Neutrophil (primary cell): ENCODE measurements at regions not wholly inside any gene's neighbourhood (a gene's known extent, or its start where the extent isn't known, plus 50 kb on each side); places are given as distances from the start of the nearest gene placed in this dataset.

Experiments
- H3K27ac ChIP-seq: fragments of 200-600 bp; sonication (generic); 2 replicates; pipeline ENCODE4 v1.5.1; 2016; ENCODE audit warnings: mild to moderate bottlenecking, moderate library complexity
- H3K27me3 ChIP-seq: fragments of 200-600 bp; sonication (generic); 2 replicates; pipeline ENCODE4 v1.6.0; 2016; ENCODE audit warnings: mild to moderate bottlenecking
- H3K36me3 ChIP-seq: fragments of 200-600 bp; sonication (generic); 2 replicates; pipeline ENCODE4 v1.5.1; 2017
- H3K4me1 ChIP-seq, 2 experiments: fragments of 200-600 bp in 1 of 2; sonication (generic) in 1 of 2; 1 replicate in 1 of 2; 2 replicates in 1 of 2; pipeline versions ENCODE4 v1.5.1 to v1.6.1; 2013 to 2016; ENCODE audit warnings: low read depth in 1 of 2, low read length in 1 of 2, mild to moderate bottlenecking in 1 of 2, moderate library complexity in 1 of 2; ENCODE audit not compliant: control insufficient read depth in 1 of 2, insufficient read depth in 1 of 2
- H3K4me3 ChIP-seq, 2 experiments: fragments of 200-600 bp in 1 of 2; sonication (generic) in 1 of 2; 1 replicate in 1 of 2; 2 replicates in 1 of 2; pipeline ENCODE4 v1.5.1; 2013 to 2016; ENCODE audit warnings: low read depth in 1 of 2, low read length in 1 of 2, mild to moderate bottlenecking in 1 of 2, moderate library complexity in 1 of 2
- H3K9me3 ChIP-seq: fragments of 200-600 bp; sonication (generic); 2 replicates; pipeline ENCODE4 v1.5.1; 2016
- TF ChIP-seq, protein P1 (sequence below): fragments of 200-600 bp; sonication (generic); IDR thresholded peaks from 2 replicates; pipeline ENCODE4 v1.5.1; 2016; ENCODE audit warnings: antibody characterized with exemption

DNA sequence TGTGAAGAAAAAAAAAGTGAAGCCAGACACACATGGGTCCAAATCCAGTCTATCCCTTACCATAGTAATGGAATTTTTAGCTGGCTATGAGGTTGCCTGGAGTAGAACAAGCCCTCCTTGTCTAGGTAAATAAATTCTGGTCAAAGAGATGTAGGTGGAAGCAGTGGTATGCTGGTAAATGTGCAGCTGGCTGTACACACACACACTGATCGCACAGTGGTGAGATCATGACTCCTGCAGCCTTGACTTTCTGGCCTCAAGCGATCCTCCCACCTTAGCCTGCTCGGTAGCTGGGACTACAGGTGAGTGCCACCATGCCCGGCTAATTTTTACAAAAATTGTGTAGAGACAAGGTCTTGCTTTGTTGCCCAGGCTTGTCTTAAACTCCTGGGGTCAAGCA, 90.5 kb upstream of the FBXO11 start:
- TF ChIP-seq, protein P1, sequence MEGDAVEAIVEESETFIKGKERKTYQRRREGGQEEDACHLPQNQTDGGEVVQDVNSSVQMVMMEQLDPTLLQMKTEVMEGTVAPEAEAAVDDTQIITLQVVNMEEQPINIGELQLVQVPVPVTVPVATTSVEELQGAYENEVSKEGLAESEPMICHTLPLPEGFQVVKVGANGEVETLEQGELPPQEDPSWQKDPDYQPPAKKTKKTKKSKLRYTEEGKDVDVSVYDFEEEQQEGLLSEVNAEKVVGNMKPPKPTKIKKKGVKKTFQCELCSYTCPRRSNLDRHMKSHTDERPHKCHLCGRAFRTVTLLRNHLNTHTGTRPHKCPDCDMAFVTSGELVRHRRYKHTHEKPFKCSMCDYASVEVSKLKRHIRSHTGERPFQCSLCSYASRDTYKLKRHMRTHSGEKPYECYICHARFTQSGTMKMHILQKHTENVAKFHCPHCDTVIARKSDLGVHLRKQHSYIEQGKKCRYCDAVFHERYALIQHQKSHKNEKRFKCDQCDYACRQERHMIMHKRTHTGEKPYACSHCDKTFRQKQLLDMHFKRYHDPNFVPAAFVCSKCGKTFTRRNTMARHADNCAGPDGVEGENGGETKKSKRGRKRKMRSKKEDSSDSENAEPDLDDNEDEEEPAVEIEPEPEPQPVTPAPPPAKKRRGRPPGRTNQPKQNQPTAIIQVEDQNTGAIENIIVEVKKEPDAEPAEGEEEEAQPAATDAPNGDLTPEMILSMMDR: no peak
- Histone ChIP-seq H3K27ac (no peak overlapping the region), H3K27me3 (no peaks in the 10 kb centered on the region)

DNA sequence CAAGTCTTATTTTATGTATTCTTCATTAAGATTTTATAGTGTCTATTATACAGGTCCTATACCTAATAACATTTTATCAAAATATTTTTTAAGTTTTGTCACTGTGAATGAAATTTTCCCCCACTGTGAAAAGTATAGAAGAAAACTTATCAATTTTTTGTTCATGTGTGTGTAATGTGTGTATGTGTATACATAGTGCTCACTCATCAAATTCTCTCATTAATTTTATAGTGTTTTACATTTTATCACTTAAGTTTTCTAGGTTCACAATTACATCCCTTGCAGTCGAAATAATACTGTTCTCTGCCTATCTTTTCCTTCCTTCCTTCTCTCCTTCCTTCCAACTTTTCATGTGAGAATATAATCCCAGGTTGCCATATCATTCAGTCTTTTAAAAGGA, 93.2 kb upstream of the FBXO11 start:
- Histone ChIP-seq H3K27me3 (no peaks in the 10 kb centered on the region), H3K4me3 (no peak overlapping the region), H3K4me1 (no peaks in the 10 kb centered on the region), H3K27ac (no peak overlapping the region), H3K36me3 (no peaks in the 10 kb centered on the region), H3K9me3 (no peaks in the 10 kb centered on the region)
- TF ChIP-seq, protein P1: no peak

More for the DNA sequence above, 90.5 kb upstream of the FBXO11 start:
- H3K36me3 ChIP-seq: no peaks in the 10 kb centered on the region
- no peaks in the 10 kb centered on the region for H3K9me3 ChIP-seq
- no peaks in the 10 kb centered on the region for H3K4me1 ChIP-seq
- no peak overlapping the region for H3K4me3 ChIP-seq

DNA sequence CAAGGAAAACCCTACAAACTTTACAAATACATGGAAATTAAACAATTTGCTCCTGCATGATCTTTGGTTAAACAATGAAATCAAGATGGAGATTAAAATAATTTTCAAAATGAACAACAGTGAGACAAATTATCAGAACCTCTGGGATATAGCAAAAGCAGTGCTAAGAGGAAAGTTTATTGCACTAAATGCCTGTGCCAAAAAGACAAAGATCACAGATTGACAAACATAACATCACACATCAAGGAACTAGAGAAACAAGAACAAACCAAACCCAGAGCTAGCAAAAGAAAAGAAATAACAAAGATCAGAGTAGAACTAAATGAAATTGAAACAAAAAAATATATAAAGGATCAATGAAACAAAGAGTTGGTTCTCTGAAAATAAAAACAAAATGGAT, 95.2 kb upstream of the FBXO11 start:
- Histone ChIP-seq H3K27me3 (no peaks in the 10 kb centered on the region), H3K9me3 (no peaks in the 10 kb centered on the region), H3K4me1 (no peaks in the 10 kb centered on the region), H3K27ac (no peak overlapping the region), H3K36me3 (no peaks in the 10 kb centered on the region), H3K4me3 (no peak overlapping the region)
- TF ChIP-seq, protein P1: no peak

DNA sequence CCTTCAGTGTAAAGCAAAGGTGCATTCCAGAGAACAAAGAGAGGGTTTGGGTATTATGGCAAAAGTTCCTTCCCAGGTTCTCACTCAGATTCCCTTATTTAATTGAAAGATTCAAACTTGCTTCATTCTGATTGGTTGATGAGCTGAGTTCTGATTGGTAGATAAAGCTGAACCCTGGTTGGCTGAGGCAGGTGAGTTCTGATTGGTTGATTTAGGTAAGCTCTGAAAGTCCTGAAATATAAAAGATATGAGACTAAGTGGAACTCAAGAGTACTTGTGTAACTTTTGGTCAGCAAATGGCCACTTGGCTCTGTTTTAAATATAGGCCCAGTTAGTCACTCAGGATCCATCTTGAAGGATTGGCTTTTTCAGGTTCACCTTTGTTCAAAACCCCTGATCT, 99.8 kb upstream of the FBXO11 start:
- no peaks in the 10 kb centered on the region for H3K36me3 ChIP-seq
- no peak overlapping the region for H3K27ac ChIP-seq
- no peaks in the 10 kb centered on the region for H3K9me3 ChIP-seq
- H3K27me3 ChIP-seq: no peaks in the 10 kb centered on the region
- H3K4me1 ChIP-seq: no peaks in the 10 kb centered on the region
- no peak overlapping the region for H3K4me3 ChIP-seq
- TF ChIP-seq, protein P1: no peak

DNA sequence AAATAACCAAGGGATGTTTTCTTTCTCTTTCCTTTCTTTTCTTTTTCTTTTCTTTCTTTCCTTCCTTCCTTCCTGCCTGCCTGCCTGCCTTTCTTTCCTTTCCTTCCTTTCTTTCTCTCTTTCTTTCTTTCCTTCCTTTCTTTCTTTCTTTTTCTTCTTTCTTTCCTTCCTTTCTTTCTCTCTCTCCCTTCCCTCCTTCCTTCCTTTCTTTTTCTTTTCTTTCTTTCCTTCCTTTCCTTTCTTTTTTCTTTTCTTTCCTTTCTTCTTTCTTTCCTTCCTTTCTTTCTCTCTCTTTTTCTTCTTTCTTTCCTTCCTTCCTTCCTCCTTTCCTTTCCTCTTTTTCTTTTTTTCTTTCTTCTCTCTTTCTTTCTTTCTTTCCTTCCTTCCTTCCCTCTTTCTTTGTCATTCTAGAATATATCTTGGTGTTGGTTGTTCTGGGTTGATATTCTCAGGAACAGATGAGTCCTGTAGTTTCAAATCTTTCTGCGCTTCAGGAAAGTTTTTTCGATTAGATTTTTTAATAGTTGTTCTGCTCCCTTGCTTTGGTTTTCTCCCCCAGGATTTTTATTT, 101.5 kb upstream of the FBXO11 start:
- H3K27ac ChIP-seq: no peak overlapping the region
- H3K36me3 ChIP-seq: no peaks in the 10 kb centered on the region
- TF ChIP-seq, protein P1: no peak
- H3K27me3 ChIP-seq: no peaks in the 10 kb centered on the region
- H3K4me1 ChIP-seq: no peaks in the 10 kb centered on the region
- no peak overlapping the region for H3K4me3 ChIP-seq
- no peaks in the 10 kb centered on the region for H3K9me3 ChIP-seq

DNA sequence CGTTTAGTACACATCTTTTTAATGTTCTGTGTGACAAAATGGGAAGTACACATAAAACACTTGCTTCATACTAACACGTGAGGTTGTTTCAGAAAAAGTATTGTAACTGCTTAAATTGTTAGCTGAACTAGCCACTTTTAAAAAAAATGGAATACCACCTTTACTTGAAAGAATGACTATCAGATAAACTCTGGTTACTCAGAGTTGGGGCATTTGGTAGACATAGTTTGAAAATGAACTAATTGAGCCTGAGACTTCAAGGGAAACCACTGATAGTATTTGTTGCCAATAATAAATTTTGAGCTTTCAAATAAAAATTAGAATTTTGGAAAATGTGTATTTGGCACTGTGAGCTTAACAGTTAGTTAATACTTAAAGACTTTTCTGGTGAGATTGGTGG, 103.0 kb upstream of the FBXO11 start:
- Histone ChIP-seq H3K9me3 (no peaks in the 10 kb centered on the region), H3K36me3 (no peaks in the 10 kb centered on the region), H3K4me3 (no peak overlapping the region), H3K27ac (no peak overlapping the region), H3K27me3 (no peaks in the 10 kb centered on the region), H3K4me1 (no peaks in the 10 kb centered on the region)
- TF ChIP-seq, protein P1: no peak
